Neural cell (in vitro differentiated cells): ENCODE measurements at regions not wholly inside any gene's neighbourhood (a gene's known extent, or its start where the extent isn't known, plus 50 kb on each side); places are given as distances from the start of the nearest gene placed in this dataset.
"Not testable (repeated sequence)": the region's sequence is repeated elsewhere in the genome, so short reads cannot be mapped to it uniquely, and the experiment has no call there.

Experiments used
- H2AFZ ChIP-seq: fragments of 200-600, 300-800 bp; sonication (generic), shearing (Covaris generic); 2 replicates; pipeline ENCODE4 v1.6.0; 2014; ENCODE audit warnings: low read depth, mild to moderate bottlenecking, antibody characterized with exemption, low read length, moderate library complexity
- H3F3A ChIP-seq: fragments of 200-600 bp; shearing (Covaris generic); 2 replicates; pipeline ENCODE4 v1.6.1; 2016; ENCODE audit warnings: mild to moderate bottlenecking, moderate library complexity, mixed read lengths, antibody characterized with exemption, low read length; ENCODE audit not compliant: insufficient read depth, poor library complexity, severe bottlenecking
- H3K27ac ChIP-seq: fragments of 200-600, 300-800 bp; sonication (generic), shearing (Covaris generic); 2 replicates; pipeline ENCODE4 v1.5.1; 2014; ENCODE audit warnings: mild to moderate bottlenecking, low read length, moderate library complexity
- H3K27me3 ChIP-seq: fragments of 300-800, 200-600 bp; sonication (generic), shearing (Covaris generic); 2 replicates; pipeline ENCODE4 v1.6.0; 2014; ENCODE audit warnings: mild to moderate bottlenecking, low read depth, low read length, moderate library complexity; ENCODE audit not compliant: insufficient read depth
- H3K36me3 ChIP-seq: fragments of 300-800, 200-600 bp; sonication (generic), shearing (Covaris generic); 2 replicates; pipeline ENCODE4 v1.5.1; 2014; ENCODE audit warnings: mild to moderate bottlenecking, antibody characterized with exemption, low read length, moderate library complexity; ENCODE audit not compliant: insufficient read depth
- H3K4me2 ChIP-seq: fragments of 300-800, 200-600 bp; sonication (generic), shearing (Covaris generic); 2 replicates; pipeline ENCODE4 v1.6.0; 2014; ENCODE audit warnings: mild to moderate bottlenecking, low read length
- H3K4me3 ChIP-seq: fragments of 300-800, 200-600 bp; sonication (generic), shearing (Covaris generic); 2 replicates; pipeline ENCODE4 v1.5.1; 2014; ENCODE audit warnings: mild to moderate bottlenecking, low read length, moderate library complexity
- H3K79me2 ChIP-seq: fragments of 200-600 bp; shearing (Covaris generic); replicated peaks from 2 replicates; pipeline ENCODE4 v1.6.0; 2014; ENCODE audit warnings: mild to moderate bottlenecking, low read length, moderate library complexity; ENCODE audit not compliant: insufficient read depth
- H3K9ac ChIP-seq: fragments of 300-800, 200-600 bp; sonication (generic), shearing (Covaris generic); 2 replicates; pipeline ENCODE4 v1.6.1; 2016; ENCODE audit warnings: mild to moderate bottlenecking, low read length, mixed read lengths
- H3K9me2 ChIP-seq: fragments of 200-600 bp; shearing (Covaris generic); 2 replicates; pipeline ENCODE4 v1.6.1; 2016; ENCODE audit warnings: mild to moderate bottlenecking, low read length, mixed read lengths; ENCODE audit not compliant: insufficient read depth
- H3K9me3 ChIP-seq: fragments of 200-600, 300-800 bp; sonication (generic), shearing (Covaris generic); 2 replicates; pipeline ENCODE4 v1.6.1; 2016; ENCODE audit warnings: mild to moderate bottlenecking, mixed run types, low read length, moderate library complexity, mixed read lengths
- H4K20me1 ChIP-seq: fragments of 200-600 bp; shearing (Covaris generic); 2 replicates; pipeline ENCODE4 v1.6.1; 2016; ENCODE audit warnings: mild to moderate bottlenecking, mixed run types; ENCODE audit not compliant: insufficient read depth
- EP300 ChIP-seq: fragments of 450-650 bp; conservative IDR thresholded peaks from 2 replicates; pipeline ENCODE4 v1.6.1; 2014; ENCODE audit warnings: antibody characterized with exemption, mild to moderate bottlenecking, moderate library complexity; ENCODE audit not compliant: poor library complexity, severe bottlenecking
- EZH2 ChIP-seq: fragments of 200-600, 300-800 bp; shearing (Covaris generic), sonication (generic); IDR thresholded peaks from 2 replicates; pipeline ENCODE4 v1.6.1; 2014; ENCODE audit warnings: antibody characterized with exemption, low read length, borderline replicate concordance, mild to moderate bottlenecking; ENCODE audit not compliant: insufficient read depth, poor library complexity, severe bottlenecking
- RAD21 ChIP-seq: fragments of 450-650 bp; conservative IDR thresholded peaks from 2 replicates; pipeline ENCODE4 v1.6.1; 2014; ENCODE audit warnings: antibody characterized with exemption, mild to moderate bottlenecking, moderate library complexity
- SMC3 ChIP-seq: fragments of 450-650 bp; conservative IDR thresholded peaks from 2 replicates; pipeline ENCODE4 v1.6.1; 2014; ENCODE audit warnings: antibody characterized with exemption, mild to moderate bottlenecking, moderate library complexity; ENCODE audit not compliant: poor library complexity
- TAF1 ChIP-seq: IDR thresholded peaks from 2 replicates; pipeline ENCODE4 v1.6.1; 2012; ENCODE audit warnings: low read depth
- TF ChIP-seq, protein P1 (sequence below): IDR thresholded peaks from 2 replicates; pipeline ENCODE4 v1.6.1; 2012; ENCODE audit warnings: borderline replicate concordance

DNA sequence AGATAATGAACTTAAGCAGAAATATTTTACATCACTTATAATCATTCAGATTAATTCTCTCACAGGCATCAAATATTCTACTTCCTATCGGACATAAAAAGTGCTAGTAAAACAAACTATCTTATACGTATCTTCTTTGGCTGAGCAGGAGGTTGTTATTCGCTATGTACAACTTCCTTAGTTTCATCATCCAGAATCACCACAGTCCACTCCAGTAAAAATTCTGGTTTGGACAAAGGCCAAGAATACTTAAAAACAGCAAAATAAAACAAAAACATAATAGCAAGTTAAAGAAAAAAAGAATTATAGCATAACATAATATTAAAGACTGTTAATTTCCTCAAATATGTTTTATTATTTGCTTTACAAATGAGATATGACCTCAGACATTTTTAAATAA is 1077.1 kb upstream of the CELF4 start:
- no peak overlapping the region for H3K9ac ChIP-seq
- no peaks in the 10 kb centered on the region for H4K20me1 ChIP-seq
- no peak overlapping the region for H2AFZ ChIP-seq
- H3K27ac ChIP-seq = no peak overlapping the region
- H3K27me3 ChIP-seq = no peaks in the 10 kb centered on the region
- H3F3A ChIP-seq = no peaks in the 10 kb centered on the region
- H3K79me2 ChIP-seq = no peaks in the 10 kb centered on the region
- H3K9me3 ChIP-seq = no peaks in the 10 kb centered on the region
- no peaks in the 10 kb centered on the region for H3K9me2 ChIP-seq
- H3K4me2 ChIP-seq = no peak overlapping the region
- no peak overlapping the region for H3K4me3 ChIP-seq
- TF ChIP-seq, protein P1, sequence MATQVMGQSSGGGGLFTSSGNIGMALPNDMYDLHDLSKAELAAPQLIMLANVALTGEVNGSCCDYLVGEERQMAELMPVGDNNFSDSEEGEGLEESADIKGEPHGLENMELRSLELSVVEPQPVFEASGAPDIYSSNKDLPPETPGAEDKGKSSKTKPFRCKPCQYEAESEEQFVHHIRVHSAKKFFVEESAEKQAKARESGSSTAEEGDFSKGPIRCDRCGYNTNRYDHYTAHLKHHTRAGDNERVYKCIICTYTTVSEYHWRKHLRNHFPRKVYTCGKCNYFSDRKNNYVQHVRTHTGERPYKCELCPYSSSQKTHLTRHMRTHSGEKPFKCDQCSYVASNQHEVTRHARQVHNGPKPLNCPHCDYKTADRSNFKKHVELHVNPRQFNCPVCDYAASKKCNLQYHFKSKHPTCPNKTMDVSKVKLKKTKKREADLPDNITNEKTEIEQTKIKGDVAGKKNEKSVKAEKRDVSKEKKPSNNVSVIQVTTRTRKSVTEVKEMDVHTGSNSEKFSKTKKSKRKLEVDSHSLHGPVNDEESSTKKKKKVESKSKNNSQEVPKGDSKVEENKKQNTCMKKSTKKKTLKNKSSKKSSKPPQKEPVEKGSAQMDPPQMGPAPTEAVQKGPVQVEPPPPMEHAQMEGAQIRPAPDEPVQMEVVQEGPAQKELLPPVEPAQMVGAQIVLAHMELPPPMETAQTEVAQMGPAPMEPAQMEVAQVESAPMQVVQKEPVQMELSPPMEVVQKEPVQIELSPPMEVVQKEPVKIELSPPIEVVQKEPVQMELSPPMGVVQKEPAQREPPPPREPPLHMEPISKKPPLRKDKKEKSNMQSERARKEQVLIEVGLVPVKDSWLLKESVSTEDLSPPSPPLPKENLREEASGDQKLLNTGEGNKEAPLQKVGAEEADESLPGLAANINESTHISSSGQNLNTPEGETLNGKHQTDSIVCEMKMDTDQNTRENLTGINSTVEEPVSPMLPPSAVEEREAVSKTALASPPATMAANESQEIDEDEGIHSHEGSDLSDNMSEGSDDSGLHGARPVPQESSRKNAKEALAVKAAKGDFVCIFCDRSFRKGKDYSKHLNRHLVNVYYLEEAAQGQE = no peak
- no peaks in the 10 kb centered on the region for H3K36me3 ChIP-seq

DNA sequence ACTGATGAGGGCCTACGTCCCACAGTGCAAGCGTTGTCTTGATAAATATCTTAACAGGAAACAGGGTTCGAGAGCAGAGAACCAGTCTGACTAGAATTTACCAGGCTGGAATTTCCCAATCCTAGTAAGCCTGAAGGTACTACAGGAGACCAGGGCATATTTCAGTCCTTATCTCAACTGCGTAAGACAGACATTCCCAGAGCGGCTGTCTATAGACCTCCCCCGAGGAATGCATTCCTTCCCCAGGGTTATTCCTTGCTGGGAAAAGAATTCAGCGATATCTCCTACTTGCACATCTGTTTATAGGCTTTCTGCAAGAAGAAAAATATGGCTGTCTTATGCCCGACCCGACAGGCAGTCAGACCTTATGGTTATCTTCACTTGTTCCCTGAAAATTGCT is 1074.1 kb upstream of the CELF4 start:
- not testable (repeated sequence) for H3K9me2 ChIP-seq, H3K9ac ChIP-seq

DNA sequence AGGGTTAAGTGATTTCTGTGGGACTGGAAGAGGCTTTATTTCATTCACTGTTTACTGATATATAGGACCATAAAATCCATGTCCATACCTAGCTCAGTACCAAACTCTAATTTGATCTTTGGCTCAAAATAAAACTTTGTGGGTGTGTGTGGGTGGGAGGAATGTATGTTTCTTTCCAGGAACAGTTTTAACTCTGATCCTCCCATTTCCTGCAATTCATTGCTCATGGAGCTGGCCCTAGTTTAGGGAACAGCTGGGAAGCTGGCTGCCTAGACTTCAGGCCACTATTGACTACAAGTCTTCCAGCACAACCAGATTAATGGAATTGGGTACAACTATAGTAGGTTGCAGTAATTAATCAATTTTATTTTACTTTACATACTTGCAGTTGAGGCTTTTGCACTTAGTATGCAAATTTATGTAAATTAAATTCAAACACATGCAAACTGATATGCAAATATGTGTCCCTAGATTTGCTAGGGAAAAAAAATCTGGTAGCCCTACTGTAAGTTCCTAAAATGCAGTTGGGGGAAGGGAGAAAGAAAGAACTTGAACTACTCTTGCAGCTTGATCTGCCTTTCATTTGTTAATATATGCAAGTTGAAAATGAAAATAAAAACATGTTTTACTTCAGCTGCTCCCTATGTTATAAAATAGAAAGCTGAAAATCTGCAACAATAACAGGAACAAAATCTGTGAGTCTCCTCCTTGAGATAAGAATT is 1070.3 kb upstream of the CELF4 start:
- Histone ChIP-seq H3K4me3 (no peak overlapping the region), H3K9me3 (no peaks in the 10 kb centered on the region), H2AFZ (no peak overlapping the region), H4K20me1 (no peaks in the 10 kb centered on the region), H3K27ac (no peak overlapping the region), H3F3A (no peaks in the 10 kb centered on the region), H3K36me3 (no peaks in the 10 kb centered on the region), H3K27me3 (no peaks in the 10 kb centered on the region), H3K9ac (no peak overlapping the region), H3K79me2 (no peaks in the 10 kb centered on the region), H3K4me2 (no peak overlapping the region), H3K9me2 (no peaks in the 10 kb centered on the region)
- TF ChIP-seq TAF1 (no peak), SMC3 (no peak), EP300 (no peak), EZH2 (no peak), RAD21 (no peak)
- TF ChIP-seq, protein P1 = no peak

More for the DNA sequence above, 1074.1 kb upstream of the CELF4 start:
- not testable (repeated sequence) for H3K4me2 ChIP-seq, H3F3A ChIP-seq, H2AFZ ChIP-seq, H4K20me1 ChIP-seq, H3K27me3 ChIP-seq, H3K79me2 ChIP-seq, H3K36me3 ChIP-seq, H3K4me3 ChIP-seq, H3K9me3 ChIP-seq, H3K27ac ChIP-seq
